GM21723 (cell line): ENCODE measurements at regions not wholly inside any gene's neighbourhood (a gene's known extent, or its start where the extent isn't known, plus 50 kb on each side); places are given as distances from the start of the nearest gene placed in this dataset.

Experiments used
- ATAC-seq: cut with Tn5 transposase; IDR thresholded peaks from one replicate; pipeline ENCODE4 v1.9.1; 2021; ENCODE audit warnings: mild to moderate bottlenecking, moderate library complexity; ENCODE audit not compliant: unreplicated experiment

DNA sequence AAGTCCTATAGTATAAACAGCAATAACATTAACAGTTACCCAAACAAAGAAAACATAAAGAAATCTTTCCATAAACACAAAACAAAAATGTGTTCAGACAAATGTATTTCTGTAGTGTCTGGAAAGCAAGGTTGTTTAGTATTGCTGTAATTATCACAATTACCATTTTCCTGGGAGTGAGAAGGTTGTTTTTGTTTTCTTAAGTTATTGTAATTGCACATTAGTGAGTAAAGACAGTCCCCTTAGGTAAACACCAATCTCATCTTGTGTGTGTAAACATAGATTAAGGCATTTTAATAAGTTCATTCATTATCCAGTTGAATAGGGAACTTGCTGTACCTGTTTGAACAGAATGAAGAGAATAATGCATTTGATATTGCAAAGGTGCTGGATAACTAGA is 356.9 kb upstream of the ADGRL4 start:
- ATAC-seq = no peak

DNA sequence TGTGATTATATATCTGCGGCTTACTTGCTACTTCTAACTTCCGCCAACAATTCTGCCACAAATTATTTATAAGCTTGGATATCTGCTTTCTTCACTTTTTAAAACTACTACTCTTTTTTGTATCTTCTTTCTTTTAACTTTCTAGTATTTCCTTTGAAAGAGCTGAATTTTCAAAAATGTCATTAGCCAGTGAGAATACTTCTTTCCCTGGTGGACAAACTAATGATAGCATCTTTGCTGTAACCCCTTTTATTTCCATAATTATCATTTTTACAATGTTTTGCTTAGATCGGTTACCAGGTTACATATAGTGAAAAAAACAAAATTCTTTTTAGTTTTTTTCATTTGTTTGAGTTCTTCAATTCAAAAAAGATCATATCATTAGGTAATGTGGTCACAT is 355.9 kb upstream of the ADGRL4 start:
- no peak for ATAC-seq

DNA sequence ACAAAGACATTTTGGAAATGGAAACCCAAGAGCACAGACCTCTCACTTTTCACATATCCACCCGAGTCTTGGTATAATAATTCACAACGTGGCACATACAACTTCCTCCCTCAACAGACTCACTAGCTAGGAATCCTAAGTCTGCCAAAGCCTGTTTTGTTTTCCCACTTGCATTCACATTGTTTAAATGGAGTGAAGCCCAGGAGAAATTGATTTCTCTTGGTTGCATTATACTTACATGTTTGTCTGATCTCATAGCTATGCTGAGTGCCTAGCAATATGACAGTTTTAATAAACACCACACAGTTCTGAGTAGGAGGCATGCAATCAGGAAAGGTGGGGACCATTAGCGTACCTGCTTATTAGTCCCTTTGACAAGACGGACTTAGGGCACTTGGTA is 348.6 kb upstream of the ADGRL4 start:
- no peak for ATAC-seq

DNA sequence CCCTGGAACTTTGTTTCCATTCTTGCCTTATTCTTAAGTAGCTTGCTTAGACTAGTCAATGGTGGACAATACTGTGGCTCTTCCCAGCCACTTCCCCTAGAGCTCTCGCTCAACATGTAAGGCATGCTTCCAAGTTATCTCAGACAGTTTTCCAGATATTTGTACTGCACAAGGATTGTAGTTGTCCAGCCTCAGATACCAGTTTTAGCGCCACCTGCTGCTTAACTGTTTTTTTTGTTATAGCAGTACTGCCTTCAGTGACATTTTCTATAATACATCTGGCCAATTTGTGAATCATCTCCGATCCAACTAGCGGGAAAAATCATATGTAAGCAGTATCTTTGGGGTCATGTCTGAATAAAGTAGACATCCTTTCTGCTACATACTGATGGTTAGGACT is 346.7 kb upstream of the ADGRL4 start:
- no peak for ATAC-seq

DNA sequence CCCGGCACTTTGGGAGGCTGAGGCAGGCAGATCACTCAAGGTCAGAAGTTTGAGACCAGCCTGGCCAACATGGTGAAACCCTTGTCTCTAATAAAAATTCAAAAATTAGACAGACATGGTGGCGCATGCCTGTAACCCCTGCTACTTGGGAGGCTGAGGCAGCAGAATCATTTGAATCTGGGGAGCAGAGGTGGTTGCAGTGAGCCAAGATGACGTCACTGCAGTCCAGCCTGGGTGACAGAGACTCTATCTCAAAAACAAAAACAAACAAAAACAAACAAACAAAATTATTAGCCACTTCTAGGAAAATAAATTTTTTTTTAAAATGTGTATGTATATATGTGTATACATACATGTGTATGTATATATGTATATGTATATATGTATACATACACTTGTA is 320.3 kb upstream of the ADGRL4 start:
- ATAC-seq = no peak

DNA sequence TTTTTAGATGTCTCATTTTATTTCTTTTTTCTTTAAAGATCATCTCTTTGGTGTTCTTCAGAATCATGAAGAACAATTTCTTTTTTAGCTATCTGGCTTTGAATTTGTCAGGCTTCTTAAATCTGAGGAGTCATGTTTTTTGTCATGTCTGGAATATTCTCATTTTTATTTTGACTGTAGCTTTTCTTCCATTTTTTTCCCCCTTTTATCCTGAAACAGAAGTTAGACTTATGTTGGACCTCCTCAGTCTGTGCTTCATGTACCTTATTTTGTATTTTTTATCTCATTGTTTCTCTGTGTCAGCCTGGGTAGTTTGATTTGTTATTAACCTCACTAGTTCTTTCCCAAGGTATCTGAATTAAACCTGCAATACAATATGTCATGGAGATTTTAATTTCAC is 319.2 kb upstream of the ADGRL4 start:
- ATAC-seq = no peak

DNA sequence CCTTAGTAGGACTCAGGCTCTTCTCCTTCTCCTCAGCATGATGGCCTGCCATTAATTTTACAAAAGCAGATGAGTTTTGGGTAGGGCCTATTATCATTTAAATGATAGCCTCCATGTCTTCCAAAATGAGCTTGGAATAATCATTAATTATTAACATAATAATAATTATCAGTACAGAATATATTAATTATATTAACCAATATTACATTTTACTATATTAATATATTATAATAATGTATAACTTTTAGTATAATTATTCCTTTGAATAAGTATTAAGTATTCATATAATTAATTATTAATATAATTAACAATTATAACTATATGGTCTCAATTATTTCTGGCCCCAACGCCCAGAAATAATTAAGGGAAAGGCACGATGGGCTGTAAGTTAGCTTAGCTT is 318.6 kb upstream of the ADGRL4 start:
- ATAC-seq = no peak

DNA sequence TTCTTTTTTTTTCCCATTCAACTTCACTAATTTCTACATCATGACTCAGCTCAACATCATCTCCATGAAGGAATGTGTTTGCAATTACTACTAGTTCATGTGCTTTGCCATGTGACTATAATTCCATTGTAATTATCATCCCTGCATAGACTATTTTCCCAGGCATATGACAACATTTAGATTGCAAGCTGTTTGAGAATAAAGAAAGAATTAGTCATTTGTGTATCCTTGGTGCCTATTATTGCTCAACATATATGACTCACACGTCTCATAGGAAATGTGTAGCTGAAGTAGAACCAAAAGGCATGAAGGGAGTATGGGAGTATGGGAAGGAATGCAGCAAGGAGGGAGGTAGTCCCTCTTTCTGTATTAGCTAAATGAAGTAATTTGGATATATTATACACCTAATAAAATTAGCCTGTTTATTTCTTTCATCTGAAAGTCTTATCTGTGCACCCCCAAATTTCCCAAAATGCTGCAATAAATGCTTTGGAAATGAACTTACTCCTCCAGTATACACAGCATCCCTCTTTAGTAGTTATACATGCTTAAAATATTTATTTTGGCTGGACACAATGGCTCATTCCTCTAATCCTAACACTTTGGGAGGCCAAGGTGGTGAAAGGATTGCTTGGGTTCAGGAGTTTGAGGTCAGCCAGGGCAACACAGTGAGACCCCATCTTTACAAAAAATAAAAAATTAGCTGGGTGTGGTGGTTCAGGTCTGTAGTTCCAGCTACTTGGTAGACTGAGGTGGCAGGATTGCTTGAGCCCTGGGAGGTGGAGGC is 316.9 kb upstream of the ADGRL4 start:
- ATAC-seq = no peak

DNA sequence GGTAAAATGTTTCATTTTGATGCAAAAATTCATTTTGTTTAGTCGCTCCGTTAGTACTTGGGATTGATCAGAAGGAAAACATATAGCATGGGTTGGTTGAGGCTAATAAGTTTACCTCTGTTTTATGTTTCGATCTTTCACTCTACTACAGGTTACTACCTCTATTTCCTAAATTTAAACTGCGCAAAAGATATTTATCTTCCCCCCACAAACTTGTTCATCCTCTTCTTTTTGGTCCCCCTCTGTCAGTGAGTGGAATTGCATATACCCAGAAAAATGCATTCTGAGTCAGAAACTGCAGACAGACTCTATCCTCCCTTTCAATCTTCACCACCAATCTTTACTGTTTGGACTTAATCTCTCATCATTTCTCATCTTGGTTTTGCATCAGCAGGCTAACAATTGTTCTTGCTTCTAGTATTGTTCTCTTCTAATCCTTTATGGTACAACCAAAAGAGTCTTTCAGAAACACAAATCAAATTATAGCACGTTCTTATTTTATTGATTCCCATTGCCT is 316.0 kb upstream of the ADGRL4 start:
- no peak for ATAC-seq

DNA sequence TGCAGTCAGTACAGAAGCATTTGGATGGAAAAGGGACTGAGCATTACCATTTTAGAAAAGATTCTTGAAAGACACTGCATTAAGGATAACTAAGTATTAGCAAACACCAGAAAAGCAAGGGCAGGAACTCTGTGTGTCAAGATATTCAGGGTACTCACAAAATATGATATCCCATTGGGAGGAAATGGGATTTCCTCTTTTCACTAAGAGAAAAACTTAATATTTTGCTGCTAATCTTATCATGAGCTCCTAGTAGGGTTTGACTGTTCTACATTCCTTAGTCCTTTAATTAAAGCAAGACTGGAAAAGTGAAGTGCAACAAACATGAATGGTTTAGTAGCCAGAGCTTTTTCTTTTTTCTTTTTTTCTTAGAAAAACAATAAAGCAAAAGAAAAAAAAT is 305.9 kb upstream of the ADGRL4 start:
- no peak for ATAC-seq

DNA sequence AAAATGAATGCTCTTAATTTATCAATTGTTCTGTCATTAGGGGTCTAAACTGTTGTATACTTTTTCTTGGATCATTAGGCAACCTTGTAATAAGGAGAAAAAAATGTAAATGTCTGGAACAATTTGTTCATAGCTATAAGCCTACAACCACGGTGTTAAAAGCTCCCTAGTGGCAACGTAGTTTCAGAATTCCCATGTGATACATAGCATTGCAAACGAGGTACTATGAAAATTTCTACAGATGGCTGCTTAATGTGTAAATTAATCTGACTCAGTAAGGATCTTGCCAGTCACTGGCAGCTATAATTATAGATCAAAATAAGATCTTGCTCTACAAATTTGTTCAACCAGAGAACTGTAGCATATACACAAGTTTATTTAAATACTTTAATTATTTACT is 304.1 kb upstream of the ADGRL4 start:
- ATAC-seq = no peak

DNA sequence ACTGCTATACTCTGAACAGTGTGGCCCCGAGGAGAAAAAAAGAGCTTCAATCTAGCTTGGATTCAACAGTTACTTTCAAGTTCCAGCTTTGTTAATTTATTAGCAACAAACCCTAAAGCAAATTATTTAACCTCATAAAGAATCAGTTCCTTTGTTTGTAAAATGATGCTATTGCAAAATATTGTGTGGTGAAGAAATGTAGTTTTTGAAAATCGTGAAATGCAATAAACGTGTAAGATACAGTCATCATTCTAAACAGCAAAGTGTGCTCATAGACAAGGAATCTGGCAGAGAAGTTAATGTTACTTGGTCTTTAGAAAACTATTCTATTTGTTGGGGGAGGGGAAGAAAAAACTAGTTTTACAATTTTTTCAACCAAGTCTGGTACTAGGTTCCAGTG is 297.6 kb upstream of the ADGRL4 start:
- no peak for ATAC-seq

DNA sequence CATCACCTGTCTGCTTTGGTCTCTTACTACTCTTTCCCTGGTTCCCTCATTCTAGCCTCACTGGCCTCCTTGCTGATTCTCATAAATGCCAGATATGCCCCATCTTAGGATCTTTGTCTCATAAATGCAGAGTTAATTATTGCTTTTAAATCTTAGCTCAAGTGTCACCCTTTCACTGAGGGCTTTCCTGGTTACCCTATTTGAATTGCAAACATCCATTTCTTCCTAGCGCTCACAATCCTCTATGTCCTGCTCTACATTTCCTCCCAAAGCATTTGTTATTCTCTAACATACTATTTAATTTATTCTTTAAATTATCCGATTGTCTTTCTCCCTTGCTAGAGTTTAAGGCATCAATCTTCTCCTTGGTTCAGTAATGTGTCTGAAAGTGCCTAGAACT is 296.5 kb upstream of the ADGRL4 start:
- ATAC-seq = no peak

DNA sequence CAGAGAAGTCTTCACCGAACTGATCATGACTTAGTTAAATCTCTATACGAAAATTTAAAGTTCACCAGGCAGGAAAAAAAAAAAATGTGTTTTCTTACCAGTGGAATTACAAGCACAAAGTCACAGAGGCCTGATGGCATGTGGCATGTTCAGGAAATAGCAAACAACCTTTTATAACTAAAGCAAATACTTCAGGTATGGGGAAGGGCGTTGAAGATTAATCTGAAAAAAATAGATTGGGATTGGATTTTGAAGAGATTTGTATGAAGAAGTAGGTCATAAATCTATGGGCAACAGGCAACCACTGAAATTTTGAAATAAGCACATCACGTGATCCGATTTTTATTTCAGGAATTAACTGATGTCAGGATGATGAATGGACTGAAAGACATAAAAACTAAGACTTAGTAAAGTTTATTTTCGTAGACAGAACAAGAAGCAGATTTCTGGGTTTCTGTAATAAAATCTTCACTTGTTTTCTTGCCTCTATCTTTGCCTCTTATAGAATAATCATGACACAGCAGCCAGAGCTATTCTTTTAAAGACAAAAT is 295.9 kb upstream of the ADGRL4 start:
- no peak for ATAC-seq

DNA sequence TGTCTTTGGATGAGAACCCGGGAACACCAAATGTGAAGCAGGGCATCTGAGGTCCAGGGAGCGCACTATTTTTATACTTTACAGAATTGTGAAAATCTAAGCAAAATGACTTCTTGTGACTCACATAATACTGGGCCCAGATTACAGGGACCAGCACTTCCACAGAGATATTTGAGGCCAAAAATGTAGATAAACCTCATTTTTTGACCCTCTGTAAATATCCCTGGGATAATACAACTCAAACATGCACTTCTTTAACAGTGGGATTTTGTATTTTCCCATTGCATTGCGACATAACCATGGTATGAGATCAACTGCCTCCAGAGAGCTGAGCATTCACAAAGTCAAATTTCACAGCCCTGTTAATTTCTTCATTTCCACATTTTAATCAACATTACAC is 289.4 kb upstream of the ADGRL4 start:
- no peak for ATAC-seq

DNA sequence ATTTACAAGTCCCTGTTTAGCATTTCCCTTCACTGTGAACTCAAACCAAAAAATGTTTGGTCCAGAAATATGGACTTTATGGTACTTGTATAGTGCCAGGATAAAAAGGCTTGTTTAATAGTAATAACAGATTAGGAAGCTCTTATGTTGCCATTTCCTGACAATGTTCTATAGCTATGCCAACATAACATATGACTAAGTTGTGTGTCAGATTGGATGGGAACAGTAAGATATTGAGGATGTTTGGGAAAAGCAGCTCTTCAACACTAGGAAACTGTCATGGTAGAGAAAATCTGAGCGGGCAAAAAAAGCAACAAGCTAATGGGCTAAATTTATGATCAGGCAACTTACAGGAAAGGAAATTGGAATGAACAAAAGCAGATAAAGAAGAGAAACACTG is 287.1 kb upstream of the ADGRL4 start:
- no peak for ATAC-seq

DNA sequence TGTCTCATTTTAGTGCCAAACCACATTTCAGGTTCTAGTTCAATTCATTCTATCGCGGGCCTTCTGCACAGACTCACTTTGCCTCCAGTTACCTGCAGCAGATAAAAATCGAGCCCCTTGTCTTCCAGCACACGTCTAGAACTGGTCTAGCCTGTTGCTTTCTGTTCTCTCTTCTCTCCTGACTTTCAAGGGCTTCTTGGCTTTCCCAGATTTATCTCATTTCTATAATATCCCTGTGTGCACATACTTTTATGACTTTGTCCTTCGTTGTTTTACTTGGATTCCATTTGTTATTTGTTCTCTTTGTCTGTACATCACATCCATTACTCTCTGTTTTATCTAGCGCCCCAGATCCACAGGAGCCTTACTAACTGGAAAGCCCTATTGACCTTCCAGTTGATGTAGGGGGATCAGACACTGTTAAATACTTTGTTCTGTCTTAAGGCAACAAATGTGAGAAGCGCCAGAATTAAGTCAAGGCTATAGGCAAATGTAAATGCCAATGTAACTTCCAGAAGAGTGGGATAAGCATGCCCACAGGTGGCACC is 284.5 kb upstream of the ADGRL4 start:
- ATAC-seq = no peak

DNA sequence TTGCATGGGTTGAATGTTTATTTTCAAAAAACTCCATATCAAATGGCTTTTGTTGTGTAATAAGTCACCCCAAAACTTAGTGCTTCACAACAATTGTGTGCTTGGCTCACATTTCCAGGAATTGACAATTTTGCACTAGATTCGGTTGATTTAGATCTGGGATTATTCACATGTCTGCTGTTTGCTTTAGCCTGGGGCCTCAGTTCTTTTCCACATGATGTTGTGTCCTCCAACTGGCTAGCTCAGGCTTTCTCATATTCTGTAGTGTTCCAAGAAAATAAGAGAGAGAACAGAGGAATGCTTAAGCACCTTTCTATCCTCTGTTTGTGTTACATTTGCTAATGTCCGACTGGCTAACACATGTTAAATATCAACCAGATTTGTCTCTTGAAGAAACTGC is 281.5 kb upstream of the ADGRL4 start:
- no peak for ATAC-seq

DNA sequence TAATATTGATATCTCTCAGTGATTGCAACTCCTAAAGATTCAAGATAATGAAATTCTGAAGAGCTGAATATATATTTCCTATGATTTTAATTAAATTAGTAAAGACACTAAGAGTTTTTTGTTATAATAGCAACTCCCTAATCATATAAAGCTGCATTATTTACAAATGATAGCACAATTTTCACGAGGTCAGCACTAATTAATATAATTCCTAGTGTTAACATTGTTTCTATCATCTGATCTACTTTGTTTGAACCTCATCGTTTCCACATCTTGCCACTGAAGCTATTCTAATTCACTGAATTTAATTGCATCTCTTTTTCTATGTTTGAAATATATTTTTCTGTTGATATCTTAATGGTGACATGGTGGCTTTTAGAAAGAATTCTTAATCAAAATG is 279.1 kb upstream of the ADGRL4 start:
- ATAC-seq = no peak

DNA sequence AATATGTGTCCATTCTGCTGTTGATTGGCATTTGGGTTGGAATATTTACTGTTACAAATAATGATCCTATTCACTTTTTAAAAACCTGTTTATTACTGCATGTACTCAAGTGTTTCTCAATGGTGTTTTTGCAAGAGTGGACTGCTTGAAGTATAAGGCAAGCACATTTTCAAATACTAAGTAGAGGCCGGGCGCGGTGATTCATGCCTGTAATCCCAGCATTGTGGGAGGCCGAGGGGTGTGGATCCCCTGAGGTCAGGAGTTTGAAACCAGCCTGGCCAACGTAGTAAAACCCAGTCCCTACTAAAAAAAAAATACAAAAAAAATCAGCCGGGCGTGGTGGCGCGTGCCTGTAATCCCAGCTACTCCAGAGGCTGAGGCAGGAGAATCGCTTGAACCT is 276.9 kb upstream of the ADGRL4 start:
- no peak for ATAC-seq

DNA sequence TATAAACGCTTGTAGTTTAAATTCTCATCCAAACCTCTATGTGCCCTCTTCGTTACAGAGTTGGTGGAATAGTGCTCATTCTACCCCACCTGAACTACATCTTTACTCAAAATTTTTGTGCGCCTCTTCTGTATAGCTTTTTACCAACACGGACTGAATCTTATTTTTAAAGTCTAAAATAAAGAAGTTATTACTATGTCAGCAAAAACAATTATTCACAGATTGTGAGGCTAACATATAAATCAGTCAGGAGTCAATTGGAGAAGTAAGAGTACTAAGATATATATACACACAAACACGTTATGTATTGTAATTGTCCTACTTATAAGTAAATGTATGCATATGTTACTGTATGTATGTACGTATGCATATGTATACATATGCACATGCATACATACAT is 274.9 kb upstream of the ADGRL4 start:
- ATAC-seq = no peak

DNA sequence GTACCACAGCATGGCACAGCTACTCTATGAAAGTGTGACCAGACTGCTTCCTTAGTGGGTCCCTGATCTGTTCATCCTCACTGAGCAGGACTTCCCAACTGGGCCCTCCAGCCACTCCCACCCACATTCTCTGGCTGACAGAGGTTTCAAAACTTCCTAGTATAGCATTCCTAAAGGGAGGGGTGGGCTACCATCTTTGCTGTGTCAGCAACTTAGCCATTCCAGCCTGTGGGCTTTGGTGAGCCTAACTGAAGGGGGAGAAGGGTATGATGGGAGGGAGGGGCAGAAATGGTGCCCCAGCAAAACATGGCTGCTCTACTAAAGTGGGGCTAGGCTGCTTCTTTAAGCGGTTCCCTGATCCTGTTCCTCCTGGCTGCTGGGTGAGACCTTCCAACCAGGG is 265.2 kb upstream of the ADGRL4 start:
- ATAC-seq = no peak
